K562 (cell line): ENCODE measurements at regions not wholly inside any gene's neighbourhood (a gene's known extent, or its start where the extent isn't known, plus 50 kb on each side); places are given as distances from the start of the nearest gene placed in this dataset.

Source experiments
- ATAC-seq: fragments of 200-7000 bp; cut with Tn5 transposase; 3 replicates; pipeline ENCODE4 v1.9.1; 2020; ENCODE audit warnings: moderate library complexity
- BruUV-seq: library from RNA; stranded (reverse); fragments of 400-500 nt; replicated peaks from 2 replicates; lab custom pipeline; 2021; lab: Mats Ljungman, UMichigan
- CTCF ChIA-PET: fragments of 300-600 bp; formaldehyde crosslinking; extraction: SDS; loops from one replicate; lab custom pipeline; 2021; ENCODE audit warnings: low intra/inter-chr PET ratio; lab: Yijun Ruan, JAX
- POLR2A ChIA-PET: fragments of 300-600, 350-650 bp; sonication (Branson Sonifier 250); formaldehyde crosslinking; extraction: SDS; loops from one replicate; lab custom pipeline; 2021; ENCODE audit warnings: antibody characterized with exemption, inconsistent platforms; lab: Yijun Ruan, JAX
- DNase-seq, 4 experiments: peaks; one replicate each; pipeline versions ENCODE4 v3.0.0 to v3.0.0-alpha.2; 2011 to 2018; ENCODE audit warnings: low spot score in 3 of 4, mixed read lengths in 3 of 4; ENCODE audit errors: extremely low read depth in 1 of 4
- FAIRE-seq: peaks from 2 replicates; lab custom pipeline; 2011; peaks lifted over from hg19 to GRCh38; lab: Jason Lieb, UNC
- H2AFZ ChIP-seq: 2 replicates; pipeline ENCODE4 v1.6.0; 2011; ENCODE audit warnings: low read depth, low read length, control low read depth, inconsistent platforms
- H3K27ac ChIP-seq: fragments of 200-600 bp; 3 replicates; pipeline ENCODE4 v1.8.0; 2011; ENCODE audit warnings: low read depth, mild to moderate bottlenecking, control low read depth, inconsistent platforms, low read length, moderate library complexity, mixed read lengths; ENCODE audit errors: extremely low read depth
- H3K27me3 ChIP-seq, 2 experiments: fragments of 300-600 bp in 1 of 2; 2 replicates in 1 of 2; 3 replicates in 1 of 2; pipeline versions ENCODE4 v1.6.0 to v1.8.0; 2011; ENCODE audit warnings: inconsistent platforms in 2 of 2, low read length in 2 of 2, mild to moderate bottlenecking in 1 of 2, mixed read lengths in 1 of 2, moderate library complexity in 1 of 2; ENCODE audit not compliant: control insufficient read depth in 2 of 2, insufficient read depth in 2 of 2
- H3K36me3 ChIP-seq: fragments of 300-600 bp; 3 replicates; pipeline ENCODE4 v1.8.0; 2011; ENCODE audit warnings: mild to moderate bottlenecking, low read length, inconsistent platforms; ENCODE audit not compliant: control insufficient read depth, insufficient read depth
- H3K4me1 ChIP-seq, 2 experiments: fragments of 200-600 bp in 1 of 2; replicated peaks in 1 of 2; 2 replicates in 1 of 2; 3 replicates in 1 of 2; pipeline versions ENCODE4 v1.5.1 to v1.8.0; 2011; ENCODE audit warnings: inconsistent platforms in 2 of 2, low read length in 2 of 2, mild to moderate bottlenecking in 1 of 2, mixed read lengths in 1 of 2, moderate library complexity in 1 of 2; ENCODE audit not compliant: control insufficient read depth in 2 of 2, insufficient read depth in 2 of 2
- H3K4me2 ChIP-seq: 2 replicates; pipeline ENCODE4 v1.6.1; 2011; ENCODE audit warnings: low read length, control low read depth, inconsistent platforms, mixed read lengths; ENCODE audit not compliant: insufficient read depth
- H3K4me3 ChIP-seq: fragments of 200-600 bp; sonication (generic), shearing (Covaris generic); 2 replicates; pipeline ENCODE4 v1.5.1; 2016; ENCODE audit warnings: control low read depth, inconsistent platforms
- H3K79me2 ChIP-seq: fragments of 200-600 bp; 3 replicates; pipeline ENCODE4 v1.8.0; 2011; ENCODE audit warnings: low read length, inconsistent platforms; ENCODE audit not compliant: control insufficient read depth, insufficient read depth
- H3K9ac ChIP-seq, 2 experiments: 2 replicates each; pipeline versions ENCODE4 v1.6.0 to v1.6.1; 2011; ENCODE audit warnings: low read depth in 2 of 2, low read length in 2 of 2, control low read depth in 1 of 2, inconsistent platforms in 1 of 2, mild to moderate bottlenecking in 1 of 2, mixed read lengths in 1 of 2; ENCODE audit not compliant: insufficient read depth in 1 of 2
- H3K9me1 ChIP-seq: one replicate; pipeline ENCODE4 v1.6.0; 2011; ENCODE audit warnings: inconsistent platforms, mild to moderate bottlenecking, low read length, moderate library complexity; ENCODE audit not compliant: control insufficient read depth, insufficient read depth
- H3K9me3 ChIP-seq: replicated peaks from 2 replicates; pipeline ENCODE4 v1.5.1; 2011; ENCODE audit warnings: low read depth, low read length, inconsistent platforms; ENCODE audit not compliant: control insufficient read depth, insufficient read depth
- H4K20me1 ChIP-seq: replicated peaks from 2 replicates; pipeline ENCODE4 v1.6.1; 2011; ENCODE audit warnings: low read length, inconsistent platforms, mixed read lengths; ENCODE audit not compliant: control insufficient read depth, insufficient read depth
- ATF7 ChIP-seq: fragments of 450-650 bp; IDR thresholded peaks from 2 replicates; pipeline ENCODE4 v1.7.1; 2014; ENCODE audit warnings: mild to moderate bottlenecking, moderate library complexity
- E2F8 ChIP-seq: fragments of 450-650 bp; IDR thresholded peaks from 2 replicates; pipeline ENCODE4 v1.7.1; 2018; ENCODE audit warnings: mild to moderate bottlenecking, low read depth; ENCODE audit not compliant: partially characterized antibody
- ELF2 ChIP-seq: fragments of 250-450 bp; sonication (Bioruptor Pico); IDR thresholded peaks from 2 replicates; pipeline ENCODE4 v1.5.0; 2021; ENCODE audit warnings: mild to moderate bottlenecking
- HNRNPL ChIP-seq: fragments of 200-400 bp; formaldehyde crosslinking; IDR thresholded peaks from 2 replicates; pipeline ENCODE4 v1.6.1; 2017; ENCODE audit warnings: low read depth, mild to moderate bottlenecking, low read length
- LEF1 ChIP-seq: fragments of 450-650 bp; IDR thresholded peaks from 2 replicates; pipeline ENCODE4 v1.6.1; 2016; ENCODE audit warnings: mild to moderate bottlenecking
- MAZ ChIP-seq, 2 experiments: fragments of 450-650 bp in 1 of 2; sonication (generic) in 1 of 2; formaldehyde crosslinking; IDR thresholded peaks in 1 of 2; conservative IDR thresholded peaks in 1 of 2; 2 replicates each; pipeline versions ENCODE4 v1.4.0 to v1.5.0; 2020; ENCODE audit warnings: mild to moderate bottlenecking in 1 of 2, missing genetic modification reagents in 1 of 2
- PHTF2 ChIP-seq: fragments of 250-450 bp; sonication (Bioruptor Pico); IDR thresholded peaks from 2 replicates; pipeline ENCODE4 v1.5.0; 2021; ENCODE audit warnings: mild to moderate bottlenecking
- PML ChIP-seq: IDR thresholded peaks from 2 replicates; pipeline ENCODE4 v1.6.1; 2012; ENCODE audit warnings: low read length, inconsistent platforms
- POLR2AphosphoS2 ChIP-seq: IDR thresholded peaks from 2 replicates; pipeline ENCODE4 v1.6.1; 2012; ENCODE audit warnings: low read length, improper control_type of control experiment
- RBM25 ChIP-seq: fragments of 200-400 bp; formaldehyde crosslinking; IDR thresholded peaks from 2 replicates; pipeline ENCODE4 v1.6.1; 2018; ENCODE audit warnings: low read length, low read depth, moderate library complexity; ENCODE audit not compliant: severe bottlenecking
- SMAD4 ChIP-seq: fragments of 250-450 bp; sonication (Bioruptor Pico); conservative IDR thresholded peaks from 2 replicates; pipeline ENCODE4 v1.8.0; 2021; ENCODE audit warnings: inconsistent platforms, mild to moderate bottlenecking, moderate library complexity
- SMARCA4 ChIP-seq: fragments of 450-650 bp; IDR thresholded peaks from 2 replicates; pipeline ENCODE4 v1.6.1; 2016
- SOX6 ChIP-seq: fragments of 450-650 bp; IDR thresholded peaks from 2 replicates; pipeline ENCODE4 v1.6.1; 2014; ENCODE audit warnings: mild to moderate bottlenecking
- TCF7 ChIP-seq: sonication (generic); IDR thresholded peaks from 2 replicates; pipeline ENCODE4 v1.6.1; 2016; ENCODE audit warnings: antibody characterized with exemption, borderline replicate concordance
- ZKSCAN1 ChIP-seq: fragments of 150-350 bp; IDR thresholded peaks from 2 replicates; pipeline ENCODE4 v1.6.1; 2016; ENCODE audit warnings: low read depth, low read length
- ZNF311 ChIP-seq: fragments of 250-450 bp; sonication (Bioruptor Pico); IDR thresholded peaks from 2 replicates; pipeline ENCODE4 v1.4.0; 2020; ENCODE audit warnings: mild to moderate bottlenecking, moderate library complexity
- ZNF518B ChIP-seq: fragments of 250-450 bp; sonication (Bioruptor Pico); IDR thresholded peaks from 2 replicates; pipeline ENCODE4 v1.5.0; 2021; ENCODE audit warnings: mild to moderate bottlenecking, moderate library complexity
- WGBS: fragments of 100-300 bp; shearing (Covaris generic); methylation state at CpG from one replicate; pipeline ENCODE4 v1.1.6; 2016; ENCODE audit warnings: low coverage, mixed read lengths; ENCODE audit not compliant: insufficient coverage; ENCODE audit errors: missing lambda C conversion rate; 5-methylcytosine and 5-hydroxymethylcytosine counted together
- in situ Hi-C: fragments of 300-500 bp; cut with MboI; formaldehyde crosslinking; loops from 4 replicates; pipeline ENCODE4 v1.15.0; 2018; ENCODE audit warnings: inconsistent platforms, mixed read lengths
- intact Hi-C: fragments of 100-400 bp; cut with micrococcal nuclease; formaldehyde crosslinking; loops from 2 replicates; pipeline ENCODE4 v1.14.2; 2022

- TF ChIP-seq SMAD4 (CRISPR knock-in tag) (no peak), LEF1 (no peak), SOX6 (peak; percentile 46; the same call in 1 of the 2 replicates), SMARCA4 (no peak), MAZ (CRISPR knock-in tag; conservative IDR thresholded peaks at IDR 0.05 in 1 of 2, IDR thresholded peaks at IDR 0.05 in 1 of 2) (no peak), POLR2AphosphoS2 (0 out of 2 replicates have a peak, but pooled peaks have one; percentile 53), HNRNPL (no peak), PML (no peak), PHTF2 (CRISPR knock-in tag) (no peak), ELF2 (CRISPR knock-in tag) (no peak), TCF7 (no peak), ZNF311 (no peak)
Observed at GRCh38 chr7:106781007-106781406, 84.1 kb upstream of the PIK3CG start (continued).

- CTCF ChIA-PET = no interaction called here
- FAIRE-seq = no peak
- TF ChIP-seq E2F8 = peak; percentile 23
- no peak for TF ChIP-seq RBM25
- 0 out of 2 replicates have a peak, but pooled peaks have one; percentile 20 for TF ChIP-seq ATF7
- no peak for TF ChIP-seq ZKSCAN1
- no peak for TF ChIP-seq ZNF518B (CRISPR knock-in tag)
Observed at GRCh38 chr7:106781828-106782544, 83.1 kb upstream of the PIK3CG start.

More at GRCh38 chr7:106781828-106782544, 83.1 kb upstream of the PIK3CG start:
- peaks cover 87% of the 10 kb centered on the region for H3K79me2 ChIP-seq
- H2AFZ ChIP-seq = no peak overlapping the region
- H3K4me1 ChIP-seq = peaks cover 12 to 51% of the 10 kb centered on the region in 2 experiments; a peak in 4 of 5 replicates
- H4K20me1 ChIP-seq = no peaks in the 10 kb centered on the region
- intact Hi-C loops = loop anchor here (2.0 kb wide), 1 partner anchor 45 kb away; no protein-coding TSS in a partner anchor
- H3K4me2 ChIP-seq = no peak overlapping the region
- H3K9me1 ChIP-seq = no peaks in the 10 kb centered on the region
- H3K36me3 ChIP-seq = peaks cover 69% of the 10 kb centered on the region
- ATAC-seq (peak; percentile 3; the same call in 1 of the 3 replicates), DNase-seq (no peak)
- H3K4me3 ChIP-seq = no peak overlapping the region
- H3K27ac ChIP-seq = peak overlapping the region; percentile 17; the same call in 1 of the 3 replicates
- 95% methylated on average over 1 of the region's 1 CpG for WGBS
- no peak overlapping the region for H3K9ac ChIP-seq
- no peaks in the 10 kb centered on the region for H3K27me3 ChIP-seq
- BruUV-seq = no TSS peak
- peaks cover 2% of the 10 kb centered on the region for H3K9me3 ChIP-seq
- POLR2A ChIA-PET = interaction anchor here (0.6 to 5.1 kb wide), 6 partner anchors 15 to 332 kb away, joined by 3 to 37 read pairs (median 3); no protein-coding TSS in a partner anchor
- in situ Hi-C loops = no loop called here
